ENCODE measurements at regions not wholly inside any gene's neighbourhood (a gene's known extent, or its start where the extent isn't known, plus 50 kb on each side); places are given as distances from the start of the nearest gene placed in this dataset.

DNA sequence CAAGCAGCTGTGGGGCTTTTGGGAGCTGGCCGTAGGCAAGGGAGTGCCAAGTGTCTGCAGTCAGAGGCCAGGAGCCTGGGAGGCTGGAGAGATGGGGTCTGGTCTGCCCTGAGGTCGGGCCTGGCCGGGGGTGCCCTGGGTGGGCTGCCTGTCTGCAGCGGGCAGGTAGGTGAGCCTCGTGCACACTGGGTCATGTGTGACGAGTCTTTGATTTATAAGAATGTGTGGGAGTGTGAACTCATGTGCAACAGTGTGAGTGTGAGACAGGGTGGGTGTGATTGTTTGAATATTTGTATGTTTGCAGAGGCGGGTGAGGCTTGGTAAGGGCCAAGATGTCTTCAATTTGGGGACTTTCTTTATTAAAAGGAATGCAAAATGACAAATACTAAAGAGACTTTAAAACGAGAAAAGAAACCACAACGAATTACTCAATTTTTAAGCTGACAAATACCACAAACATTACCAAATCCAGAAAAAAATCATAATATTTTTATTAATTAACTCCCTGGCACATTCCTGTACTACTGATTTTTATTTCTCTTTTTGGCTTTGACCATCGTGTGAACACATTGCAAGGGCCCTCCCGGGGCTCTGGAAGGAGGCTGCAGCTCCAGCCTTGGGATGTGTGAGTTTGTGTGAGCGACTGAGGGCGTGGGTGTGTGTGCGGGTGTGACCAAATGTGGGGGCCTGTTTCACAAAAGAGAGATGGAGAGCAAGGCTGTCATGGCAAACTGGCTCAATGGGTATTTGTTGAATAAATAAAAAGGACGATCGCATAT lies 110.3 kb upstream of the WNT4 start:
- no peak for FAIRE-seq
- H3K9me3 ChIP-seq (ENCODE audit: insufficient read depth, low read depth, low read length) = no peaks in the 10 kb centered on the region

DNA sequence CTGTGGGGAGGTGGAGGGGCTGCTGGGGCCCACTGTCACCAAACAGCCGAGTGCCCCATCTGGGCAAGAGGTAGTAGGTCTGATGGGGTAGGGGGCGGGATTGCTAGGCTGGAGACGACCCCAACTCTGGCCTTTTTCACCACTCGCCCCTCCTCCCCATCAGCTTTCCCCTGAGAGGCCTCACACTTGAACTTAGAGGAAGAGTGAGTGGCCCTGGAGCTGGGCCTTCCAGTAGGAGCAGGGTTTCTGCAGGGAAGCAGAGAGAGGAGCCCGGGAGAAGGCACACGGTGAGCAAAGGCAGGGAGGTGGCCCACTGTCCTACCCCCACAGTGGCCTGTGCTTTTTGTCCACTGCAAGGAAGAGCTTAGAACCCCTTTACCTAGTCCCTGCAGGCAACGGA lies 111.9 kb upstream of the WNT4 start:
- no peak for FAIRE-seq
- no peak overlapping the region for H3K4me3 Mint-ChIP-seq (ENCODE audit: unreplicated experiment)
- no peak overlapping the region for H3K4me2 ChIP-seq (ENCODE audit: low read length)

More for the DNA sequence above, 110.3 kb upstream of the WNT4 start:
- Mint-ChIP-seq H3K4me3 (ENCODE audit: unreplicated experiment) (no peak overlapping the region), H3K4me1 (ENCODE audit: low read depth, unreplicated experiment) (peaks cover 43% of the 10 kb centered on the region), H3K27me3 (ENCODE audit: low read depth, unreplicated experiment) (peaks cover 10% of the 10 kb centered on the region), H3K9me3 (ENCODE audit: unreplicated experiment) (no peaks in the 10 kb centered on the region), H3K36me3 (ENCODE audit: low read depth, unreplicated experiment) (no peaks in the 10 kb centered on the region), H3K27ac (ENCODE audit: unreplicated experiment) (peak overlapping the region; percentile 21)
- no peaks in the 10 kb centered on the region for H3K79me2 ChIP-seq (ENCODE audit: insufficient read depth, low read length)
- H3K27ac ChIP-seq (ENCODE audit: low read depth, low read length) = no peak overlapping the region
- no peak overlapping the region for H2AFZ ChIP-seq (ENCODE audit: low read depth, low read length)
- no peak overlapping the region for H3K4me3 ChIP-seq (ENCODE audit: insufficient read depth, low read depth, low read length)
- no peak overlapping the region for H3K4me2 ChIP-seq (ENCODE audit: low read length)
- H3K9ac ChIP-seq (ENCODE audit: low read length) = no peak overlapping the region
- no peak for TF ChIP-seq EZH2 (IDR thresholded peaks at IDR 0.05; ENCODE audit: insufficient read depth, low read length)
- TF ChIP-seq, protein P1, sequence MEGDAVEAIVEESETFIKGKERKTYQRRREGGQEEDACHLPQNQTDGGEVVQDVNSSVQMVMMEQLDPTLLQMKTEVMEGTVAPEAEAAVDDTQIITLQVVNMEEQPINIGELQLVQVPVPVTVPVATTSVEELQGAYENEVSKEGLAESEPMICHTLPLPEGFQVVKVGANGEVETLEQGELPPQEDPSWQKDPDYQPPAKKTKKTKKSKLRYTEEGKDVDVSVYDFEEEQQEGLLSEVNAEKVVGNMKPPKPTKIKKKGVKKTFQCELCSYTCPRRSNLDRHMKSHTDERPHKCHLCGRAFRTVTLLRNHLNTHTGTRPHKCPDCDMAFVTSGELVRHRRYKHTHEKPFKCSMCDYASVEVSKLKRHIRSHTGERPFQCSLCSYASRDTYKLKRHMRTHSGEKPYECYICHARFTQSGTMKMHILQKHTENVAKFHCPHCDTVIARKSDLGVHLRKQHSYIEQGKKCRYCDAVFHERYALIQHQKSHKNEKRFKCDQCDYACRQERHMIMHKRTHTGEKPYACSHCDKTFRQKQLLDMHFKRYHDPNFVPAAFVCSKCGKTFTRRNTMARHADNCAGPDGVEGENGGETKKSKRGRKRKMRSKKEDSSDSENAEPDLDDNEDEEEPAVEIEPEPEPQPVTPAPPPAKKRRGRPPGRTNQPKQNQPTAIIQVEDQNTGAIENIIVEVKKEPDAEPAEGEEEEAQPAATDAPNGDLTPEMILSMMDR (IDR thresholded peaks at IDR 0.05; ENCODE audit: insufficient read depth, low read depth, low read length) = no peak
- no peak for DNase-seq (ENCODE audit: low read depth)
- H3K27me3 ChIP-seq (ENCODE audit: insufficient read depth, low read length) = peaks cover 20% of the 10 kb centered on the region
- H4K20me1 ChIP-seq (ENCODE audit: insufficient read depth, low read length) = no peaks in the 10 kb centered on the region
- no peaks in the 10 kb centered on the region for H3K4me1 ChIP-seq (ENCODE audit: insufficient read depth, low read length)
- no peaks in the 10 kb centered on the region for H3K36me3 ChIP-seq (ENCODE audit: insufficient read depth, low read length)

DNA sequence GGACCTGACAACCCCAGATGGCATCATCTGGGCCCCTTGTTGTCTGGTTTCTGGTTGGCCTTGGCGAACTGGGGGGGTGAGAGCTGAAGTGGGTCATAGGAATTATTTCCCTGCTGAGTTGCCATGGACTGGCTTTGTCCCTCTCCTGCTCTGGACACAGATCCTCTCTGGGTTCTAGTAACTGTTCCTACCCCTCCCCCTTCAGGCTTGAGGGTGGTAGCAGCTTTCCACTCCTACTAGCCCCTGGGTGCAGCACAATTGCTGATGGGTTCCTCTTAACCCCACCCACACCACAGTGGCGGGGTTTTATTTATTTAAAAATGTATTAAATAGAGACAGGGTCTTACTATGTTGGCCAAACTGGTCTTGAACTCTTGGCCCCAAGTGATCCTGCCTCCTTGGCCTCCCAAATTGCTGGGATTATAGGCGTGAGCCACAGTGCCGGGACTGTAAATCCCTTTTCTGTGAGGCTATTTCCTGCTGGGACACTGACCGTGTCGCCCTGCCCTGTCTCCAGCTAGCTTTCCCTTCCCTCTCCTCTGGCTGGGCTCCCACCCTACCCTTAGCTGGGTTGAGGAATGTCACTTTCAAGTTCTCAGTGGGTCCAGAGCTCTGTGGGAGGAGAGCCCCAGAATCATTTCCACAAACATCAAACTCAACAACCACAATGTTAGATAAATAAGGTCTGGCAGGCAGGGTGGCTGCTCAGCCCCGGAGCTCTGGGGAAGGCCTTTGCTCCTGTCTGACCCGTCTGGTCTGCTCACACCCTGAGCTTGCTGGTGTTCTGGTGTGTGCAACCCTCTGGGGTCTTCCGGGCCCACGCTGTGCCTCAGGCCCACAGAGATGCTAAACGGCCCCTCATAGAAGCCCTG lies 112.7 kb upstream of the WNT4 start:
- H3K9me3 Mint-ChIP-seq (ENCODE audit: unreplicated experiment) = no peaks in the 10 kb centered on the region
- no peak overlapping the region for H3K4me3 ChIP-seq (ENCODE audit: insufficient read depth, low read depth, low read length)
- H3K4me1 ChIP-seq (ENCODE audit: insufficient read depth, low read length) = peaks cover 5% of the 10 kb centered on the region
- no peak for TF ChIP-seq EZH2 (IDR thresholded peaks at IDR 0.05; ENCODE audit: insufficient read depth, low read length)
- TF ChIP-seq, protein P1 (IDR thresholded peaks at IDR 0.05; ENCODE audit: insufficient read depth, low read depth, low read length) = no peak
- H3K27ac Mint-ChIP-seq (ENCODE audit: unreplicated experiment) = peak overlapping the region; percentile 62
- no peaks in the 10 kb centered on the region for H3K36me3 ChIP-seq (ENCODE audit: insufficient read depth, low read length)
- H3K4me2 ChIP-seq (ENCODE audit: low read length) = no peak overlapping the region
- H3K4me1 Mint-ChIP-seq (ENCODE audit: low read depth, unreplicated experiment) = peaks cover 53% of the 10 kb centered on the region
- DNase-seq (ENCODE audit: low read depth) (no peak), FAIRE-seq (no peak)
- H3K27me3 ChIP-seq (ENCODE audit: insufficient read depth, low read length) = peaks cover 15% of the 10 kb centered on the region
- H3K4me3 Mint-ChIP-seq (ENCODE audit: unreplicated experiment) = no peak overlapping the region
- H3K9ac ChIP-seq (ENCODE audit: low read length) = no peak overlapping the region
- H3K79me2 ChIP-seq (ENCODE audit: insufficient read depth, low read length) = no peaks in the 10 kb centered on the region
- no peaks in the 10 kb centered on the region for H3K36me3 Mint-ChIP-seq (ENCODE audit: low read depth, unreplicated experiment)
- no peaks in the 10 kb centered on the region for H3K9me3 ChIP-seq (ENCODE audit: insufficient read depth, low read depth, low read length)
- H4K20me1 ChIP-seq (ENCODE audit: insufficient read depth, low read length) = no peaks in the 10 kb centered on the region
- H3K27ac ChIP-seq (ENCODE audit: low read depth, low read length) = no peak overlapping the region
- H2AFZ ChIP-seq (ENCODE audit: low read depth, low read length) = no peak overlapping the region
- peaks cover 4% of the 10 kb centered on the region for H3K27me3 Mint-ChIP-seq (ENCODE audit: low read depth, unreplicated experiment)

More for the DNA sequence above, 111.9 kb upstream of the WNT4 start:
- peaks cover 55% of the 10 kb centered on the region for H3K4me1 Mint-ChIP-seq (ENCODE audit: low read depth, unreplicated experiment)
- no peak for DNase-seq (ENCODE audit: low read depth)
- Histone ChIP-seq H2AFZ (ENCODE audit: low read depth, low read length) (no peak overlapping the region), H3K9ac (ENCODE audit: low read length) (no peak overlapping the region), H3K27ac (ENCODE audit: low read depth, low read length) (no peak overlapping the region), H3K27me3 (ENCODE audit: insufficient read depth, low read length) (peaks cover 19% of the 10 kb centered on the region), H3K4me1 (ENCODE audit: insufficient read depth, low read length) (peaks cover 3% of the 10 kb centered on the region), H3K4me3 (ENCODE audit: insufficient read depth, low read depth, low read length) (no peak overlapping the region), H3K36me3 (ENCODE audit: insufficient read depth, low read length) (no peaks in the 10 kb centered on the region), H3K79me2 (ENCODE audit: insufficient read depth, low read length) (no peaks in the 10 kb centered on the region), H3K9me3 (ENCODE audit: insufficient read depth, low read depth, low read length) (no peaks in the 10 kb centered on the region), H4K20me1 (ENCODE audit: insufficient read depth, low read length) (no peaks in the 10 kb centered on the region)
- peaks cover 5% of the 10 kb centered on the region for H3K27me3 Mint-ChIP-seq (ENCODE audit: low read depth, unreplicated experiment)
- H3K9me3 Mint-ChIP-seq (ENCODE audit: unreplicated experiment) = no peaks in the 10 kb centered on the region
- no peaks in the 10 kb centered on the region for H3K36me3 Mint-ChIP-seq (ENCODE audit: low read depth, unreplicated experiment)
- no peak for TF ChIP-seq EZH2 (IDR thresholded peaks at IDR 0.05; ENCODE audit: insufficient read depth, low read length)
- peak overlapping the region; percentile 84 for H3K27ac Mint-ChIP-seq (ENCODE audit: unreplicated experiment)
